Activated CD4-positive, alpha-beta T cell treated with anti-CD3 and anti-CD28 coated beads, Interleukin-2, amount 50 U/mL, for 1 hour (primary cell): ENCODE measurements at regions not wholly inside any gene's neighbourhood (a gene's known extent, or its start where the extent isn't known, plus 50 kb on each side); places are given as distances from the start of the nearest gene placed in this dataset.

ENCODE experiments used
- DNase-seq: peaks from one replicate; pipeline ENCODE4 v3.0.0-alpha.2; 2020

DNA sequence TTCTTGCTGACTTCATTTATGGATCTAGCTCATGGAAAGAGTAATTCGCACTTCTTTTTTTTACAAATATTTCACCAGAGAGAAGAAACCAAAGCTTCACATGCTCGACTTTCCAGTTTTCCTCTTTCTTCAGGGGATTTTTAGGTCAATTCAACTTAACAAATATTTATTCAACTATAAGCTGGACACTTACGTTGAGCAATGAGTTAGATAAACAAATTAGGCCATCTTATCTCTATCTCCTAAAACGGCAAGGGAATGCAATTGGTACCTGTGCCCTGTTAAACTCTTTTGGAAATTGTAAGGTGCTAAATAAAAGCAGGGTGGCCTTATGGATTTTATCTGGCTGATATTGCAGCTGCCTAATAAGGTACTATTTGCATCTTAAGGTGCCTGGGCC lies 145.1 kb upstream of the RAI14 start:
- DNase-seq, result no peak

GRCh38 chr5:34511481-34511880 lies 144.6 kb upstream of the RAI14 start:
- DNase-seq, result no peak

- DNase-seq, result no peak
Observed at GRCh38 chr5:34511915-34512314, 144.2 kb upstream of the RAI14 start.

- no peak for DNase-seq
Observed at GRCh38 chr5:34516166-34516565, 140.0 kb upstream of the RAI14 start.

GRCh38 chr5:34516686-34517085 lies 139.4 kb upstream of the RAI14 start:
- no peak for DNase-seq

- no peak for DNase-seq
Observed at GRCh38 chr5:34517249-34517648, 138.9 kb upstream of the RAI14 start.

GRCh38 chr5:34519489-34520220 lies 136.5 kb upstream of the RAI14 start:
- no peak for DNase-seq

DNA sequence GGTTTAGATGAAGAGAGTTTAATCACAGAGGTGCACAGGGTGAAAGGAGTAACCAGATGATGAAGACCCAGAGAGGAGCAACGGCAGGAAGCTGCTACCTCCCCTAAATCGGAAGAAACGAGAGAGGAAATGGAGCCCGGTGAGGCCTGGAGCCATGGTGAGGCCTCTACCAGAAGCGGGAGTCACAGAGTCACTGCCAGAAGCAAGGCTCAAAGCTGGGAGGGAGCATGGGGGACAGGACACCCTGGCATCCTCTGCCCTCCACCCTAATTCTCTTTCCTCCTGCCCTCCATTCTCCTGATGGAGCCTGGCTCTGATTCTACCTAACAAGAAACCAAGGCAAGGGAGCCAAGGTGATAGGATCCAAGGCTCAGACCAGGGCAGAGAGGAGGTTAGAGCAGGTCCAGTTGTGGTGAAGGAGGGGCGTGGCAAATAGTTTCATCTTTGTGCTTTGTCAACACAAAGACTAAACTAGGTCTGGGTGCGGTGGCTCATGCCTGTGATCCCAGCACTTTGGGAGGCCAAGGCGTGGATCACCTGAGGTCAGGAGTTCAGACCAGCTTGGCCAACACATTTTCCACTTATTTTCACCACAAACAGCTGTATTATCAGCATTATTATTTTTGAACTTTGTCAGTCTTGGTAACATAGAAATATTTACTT lies 134.4 kb upstream of the RAI14 start:
- no peak for DNase-seq

- peak; percentile 39 for DNase-seq
Observed at GRCh38 chr5:34522599-34523386, 133.3 kb upstream of the RAI14 start.

GRCh38 chr5:34523387-34523726 lies 132.8 kb upstream of the RAI14 start:
- DNase-seq, result no peak

DNA sequence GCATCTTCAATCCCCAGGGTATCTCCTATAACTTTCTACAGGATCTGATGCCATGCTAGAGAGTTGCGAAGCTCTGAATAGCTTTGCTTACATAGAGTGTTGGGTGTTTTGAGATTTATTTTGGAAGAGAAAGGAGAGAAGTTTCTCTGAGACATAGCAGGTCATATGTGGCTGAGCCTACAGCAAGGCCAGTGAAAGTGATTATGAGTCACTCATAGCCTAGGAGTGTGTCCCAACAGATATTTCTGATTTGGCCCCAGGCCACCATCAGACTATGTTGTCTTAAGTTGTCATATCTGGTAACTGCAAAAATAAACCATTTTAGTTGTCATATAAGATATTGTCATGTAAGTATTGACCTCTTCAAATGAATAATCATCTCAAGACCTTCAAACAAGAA lies 132.0 kb upstream of the RAI14 start:
- no peak for DNase-seq

DNA sequence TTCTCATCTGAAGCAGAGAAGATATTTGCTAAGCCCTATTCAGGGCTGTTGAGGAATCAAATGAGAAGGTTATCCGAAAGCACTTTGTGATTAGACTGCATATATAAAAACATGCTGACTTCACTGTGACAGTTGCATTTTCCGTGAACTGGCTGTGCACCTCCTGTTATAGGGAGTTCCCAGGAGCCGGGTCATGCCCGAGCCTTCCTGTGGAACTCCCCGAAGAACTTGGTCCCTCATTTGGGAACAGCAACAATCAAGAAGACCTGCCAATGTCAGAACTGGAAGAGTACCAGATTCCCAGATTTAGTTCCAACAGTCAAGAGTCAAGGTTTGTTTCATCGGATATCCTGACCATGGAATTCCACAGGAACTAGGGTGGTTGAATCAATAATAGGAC lies 130.4 kb upstream of the RAI14 start:
- no peak for DNase-seq

DNA sequence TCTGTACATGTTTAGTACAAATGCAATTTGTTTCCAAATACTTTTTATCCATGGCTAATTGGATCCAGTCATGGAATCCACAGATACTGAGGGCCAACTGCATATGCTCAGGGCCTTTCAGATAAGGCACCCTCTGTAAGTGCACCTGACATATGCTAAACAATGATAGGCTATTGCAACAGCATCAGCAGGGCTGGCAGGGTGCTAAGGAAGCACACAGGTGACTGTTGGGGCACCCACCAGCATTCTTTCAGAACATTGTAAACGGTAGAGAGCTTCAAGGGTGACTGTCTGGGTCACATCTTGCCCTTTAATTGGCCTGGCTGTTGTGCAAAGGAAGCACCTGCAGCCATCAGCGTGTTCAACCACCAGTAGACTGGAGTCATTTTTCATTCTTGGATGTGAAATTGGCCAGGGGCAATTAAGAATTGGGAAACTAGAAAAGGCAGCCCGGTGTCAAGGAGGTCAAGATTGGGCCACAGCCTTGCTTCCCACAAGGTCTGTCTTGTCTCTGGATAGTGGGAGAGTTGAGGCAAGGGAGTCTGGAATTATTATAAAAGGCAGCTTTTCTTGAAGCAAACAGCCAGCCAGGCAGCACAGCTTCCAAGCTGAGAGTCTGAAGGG lies 129.3 kb upstream of the RAI14 start:
- DNase-seq, result no peak

DNA sequence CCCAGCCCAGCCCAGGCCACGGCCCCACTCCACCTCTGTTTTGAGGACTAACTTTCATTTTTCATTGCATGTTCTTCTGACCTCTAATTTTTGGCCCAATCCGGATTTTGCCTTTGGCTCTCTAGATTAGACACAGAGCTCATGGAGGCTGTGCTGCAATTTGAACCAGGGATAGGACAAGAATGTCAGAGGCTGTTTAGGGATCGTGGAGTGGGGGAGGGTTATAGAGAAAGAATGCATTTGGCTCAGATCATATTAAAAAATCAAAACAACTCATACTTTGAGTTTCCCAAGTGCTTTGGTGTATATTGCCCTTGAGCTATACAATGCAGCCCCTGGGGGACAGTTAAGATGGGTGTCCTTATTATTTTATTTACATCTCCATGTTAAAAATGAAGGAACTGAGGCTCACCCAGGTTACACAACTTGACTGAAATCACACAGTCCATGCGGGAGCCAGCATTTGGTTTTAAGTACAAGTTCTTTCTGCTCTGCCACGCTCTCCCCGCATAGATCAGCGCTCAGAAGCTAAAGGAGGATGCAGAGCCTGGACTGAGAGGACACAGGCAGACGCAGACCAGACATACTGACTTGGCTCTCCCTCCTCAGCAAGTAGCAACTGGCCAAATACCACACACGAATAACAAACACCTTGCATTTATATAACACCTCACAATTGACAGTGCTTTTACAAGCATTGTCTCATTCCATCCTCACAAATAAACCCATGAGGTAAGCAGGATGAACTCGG lies 126.4 kb upstream of the RAI14 start:
- DNase-seq, result no peak

GRCh38 chr5:34530637-34531036 lies 125.5 kb upstream of the RAI14 start:
- no peak for DNase-seq

DNA sequence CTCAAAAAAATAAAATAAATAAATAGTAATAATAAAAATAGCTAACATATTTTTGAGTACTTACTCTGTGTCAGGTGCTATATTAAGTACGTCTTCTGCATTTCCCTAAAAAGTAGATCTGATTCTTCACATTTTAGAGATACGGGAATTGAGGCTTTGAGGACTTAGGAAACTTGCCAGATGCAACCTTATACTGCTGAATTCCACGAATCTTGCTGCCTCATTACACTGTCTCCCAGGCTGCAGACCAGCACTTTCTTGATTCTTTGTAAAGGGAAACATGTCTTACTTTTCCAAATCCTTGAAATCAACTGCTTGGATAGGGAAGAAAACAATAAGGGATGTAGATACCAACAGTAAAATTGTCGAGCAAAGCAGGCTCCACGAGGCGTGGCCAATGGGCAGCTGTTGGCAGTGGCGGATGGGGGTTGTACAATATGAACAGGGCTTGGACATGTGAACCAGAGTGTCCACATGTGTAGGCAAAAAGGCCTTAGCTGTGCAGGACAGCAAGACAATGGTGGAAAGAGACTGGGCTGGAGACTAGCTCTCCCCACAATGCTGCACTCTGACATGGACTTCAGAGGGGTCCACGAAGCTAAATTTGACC lies 124.3 kb upstream of the RAI14 start:
- DNase-seq, result no peak

DNA sequence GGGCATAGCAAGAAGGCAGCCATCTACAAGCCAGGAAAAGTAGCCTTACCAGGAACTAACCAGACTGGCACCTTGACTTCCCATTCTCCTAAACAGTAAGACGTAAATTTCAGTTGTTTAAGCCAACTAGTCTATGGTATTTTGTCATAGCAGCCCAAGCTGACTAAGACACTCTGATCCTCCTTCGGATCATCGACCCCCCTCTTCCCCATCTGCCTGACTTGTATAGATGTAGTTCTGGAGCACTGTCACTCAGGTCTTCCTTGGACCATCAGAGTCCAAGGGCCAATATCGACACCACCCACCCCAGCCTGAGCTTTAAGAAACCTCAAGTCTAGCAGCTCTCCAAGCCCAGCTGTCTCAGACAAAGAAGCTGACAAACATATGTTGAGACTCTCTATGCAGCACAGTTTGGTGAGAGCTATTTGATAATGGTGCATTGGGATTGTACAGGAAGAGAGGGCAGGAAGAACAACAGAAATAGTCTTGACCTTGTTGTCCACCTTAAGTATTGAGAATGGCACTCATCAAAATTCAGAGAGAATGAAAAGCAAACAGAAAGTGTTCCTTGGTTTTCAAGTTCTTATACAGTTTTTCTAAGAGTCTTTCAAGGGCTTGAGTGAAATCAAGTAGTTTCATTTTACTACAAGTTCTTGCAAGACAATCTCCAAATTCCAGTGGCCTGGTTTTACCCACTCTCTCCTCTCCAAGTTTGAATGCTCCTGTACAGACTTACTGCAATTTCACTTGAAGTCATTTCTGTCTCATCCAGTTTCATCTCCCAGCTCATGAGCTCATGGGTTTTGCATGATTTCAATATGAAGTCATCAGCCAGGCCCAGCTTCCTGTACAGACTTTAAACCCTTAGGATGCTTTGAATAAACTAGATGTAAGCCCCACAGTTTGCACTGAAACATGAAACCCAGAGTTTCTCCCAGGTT lies 122.3 kb upstream of the RAI14 start:
- no peak for DNase-seq

- DNase-seq, result no peak
Observed at GRCh38 chr5:34534523-34535103, 121.5 kb upstream of the RAI14 start.

- no peak for DNase-seq
Observed at GRCh38 chr5:34535433-34535832, 120.7 kb upstream of the RAI14 start.

DNA sequence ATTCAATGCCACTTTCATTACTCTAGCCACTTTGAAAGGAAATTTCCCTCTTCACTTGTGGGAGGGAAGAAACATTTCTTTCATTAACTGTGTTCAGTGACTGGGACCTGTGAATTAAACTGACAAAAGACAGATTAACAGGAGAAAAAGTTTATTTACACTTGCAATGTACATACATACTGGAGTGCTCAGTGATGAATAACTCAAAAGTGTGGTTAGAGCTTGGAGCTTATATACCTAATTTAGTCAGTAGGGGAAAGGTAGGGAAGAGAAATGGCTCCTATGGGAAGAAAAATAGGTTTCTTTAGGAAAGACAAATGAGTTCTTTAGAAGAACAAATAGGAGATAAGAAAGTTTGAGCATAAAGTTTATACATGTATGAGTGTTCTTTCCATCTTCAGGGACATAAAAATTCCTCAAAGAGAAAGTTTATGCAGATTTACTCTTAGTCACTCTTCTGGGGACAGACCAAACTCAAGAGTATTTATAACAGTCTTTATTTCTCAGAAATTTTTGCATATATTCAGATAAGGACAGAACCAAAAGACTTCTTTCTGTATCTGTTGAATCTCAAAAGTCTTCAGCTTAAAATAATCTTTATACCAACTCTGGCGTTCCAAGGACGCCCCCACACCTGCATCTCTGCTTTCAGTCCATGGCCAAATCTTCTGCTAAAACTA lies 120.0 kb upstream of the RAI14 start:
- DNase-seq, result no peak
